Adrenal gland (tissue), 5 donors: ENCODE measurements at regions not wholly inside any gene's neighbourhood (a gene's known extent, or its start where the extent isn't known, plus 50 kb on each side); places are given as distances from the start of the nearest gene placed in this dataset.

Source experiments
- POLR2A ChIP-seq, 2 donors: fragments of 450-650 bp; IDR thresholded peaks; one replicate each; pipeline ENCODE4 v1.6.1; 2017; ENCODE audit warnings: antibody characterized with exemption in 2 of 2, mild to moderate bottlenecking in 2 of 2, moderate library complexity in 1 of 2
- TF ChIP-seq, protein P1 (sequence below), 6 experiments: fragments of 450-650 bp in 4 of 6; fragments of 200-600 bp in 2 of 6; sonication (generic) in 1 of 6; IDR thresholded peaks; 1 replicate in 5 of 6; 2 replicates in 1 of 6; pipeline versions ENCODE4 v1.5.1 to v1.8.0; 2016 to 2021; ENCODE audit warnings: antibody characterized with exemption in 6 of 6, mild to moderate bottlenecking in 2 of 6, moderate library complexity in 1 of 6
- donor health status: DM: no; HTN: no; CAD: no.

DNA sequence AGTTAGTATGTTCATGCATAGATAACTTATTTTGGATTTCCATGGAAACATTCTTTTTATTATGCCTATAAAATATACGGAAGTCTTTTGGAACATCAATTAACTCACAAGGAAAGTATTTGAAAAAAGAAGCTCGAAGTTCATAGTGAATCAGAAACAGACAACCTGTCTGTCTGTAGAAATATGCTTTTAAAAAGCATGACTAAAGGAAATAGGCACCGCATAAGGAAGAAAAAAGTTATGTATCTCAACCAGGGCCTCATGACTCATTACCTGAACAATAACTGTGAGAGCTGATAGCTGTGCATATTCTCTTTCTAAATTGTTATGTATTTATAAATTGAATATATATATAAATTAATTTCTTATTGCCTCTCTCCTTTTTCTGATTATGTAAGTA is 324.1 kb downstream of the TLL1 start:
- TF ChIP-seq, protein P1, sequence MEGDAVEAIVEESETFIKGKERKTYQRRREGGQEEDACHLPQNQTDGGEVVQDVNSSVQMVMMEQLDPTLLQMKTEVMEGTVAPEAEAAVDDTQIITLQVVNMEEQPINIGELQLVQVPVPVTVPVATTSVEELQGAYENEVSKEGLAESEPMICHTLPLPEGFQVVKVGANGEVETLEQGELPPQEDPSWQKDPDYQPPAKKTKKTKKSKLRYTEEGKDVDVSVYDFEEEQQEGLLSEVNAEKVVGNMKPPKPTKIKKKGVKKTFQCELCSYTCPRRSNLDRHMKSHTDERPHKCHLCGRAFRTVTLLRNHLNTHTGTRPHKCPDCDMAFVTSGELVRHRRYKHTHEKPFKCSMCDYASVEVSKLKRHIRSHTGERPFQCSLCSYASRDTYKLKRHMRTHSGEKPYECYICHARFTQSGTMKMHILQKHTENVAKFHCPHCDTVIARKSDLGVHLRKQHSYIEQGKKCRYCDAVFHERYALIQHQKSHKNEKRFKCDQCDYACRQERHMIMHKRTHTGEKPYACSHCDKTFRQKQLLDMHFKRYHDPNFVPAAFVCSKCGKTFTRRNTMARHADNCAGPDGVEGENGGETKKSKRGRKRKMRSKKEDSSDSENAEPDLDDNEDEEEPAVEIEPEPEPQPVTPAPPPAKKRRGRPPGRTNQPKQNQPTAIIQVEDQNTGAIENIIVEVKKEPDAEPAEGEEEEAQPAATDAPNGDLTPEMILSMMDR (IDR thresholded peaks at IDR 0.05) = no peak
- no peak for TF ChIP-seq POLR2A (IDR thresholded peaks at IDR 0.05)
